ENCODE measurements at regions not wholly inside any gene's neighbourhood (a gene's known extent, or its start where the extent isn't known, plus 50 kb on each side); places are given as distances from the start of the nearest gene placed in this dataset.

DNA sequence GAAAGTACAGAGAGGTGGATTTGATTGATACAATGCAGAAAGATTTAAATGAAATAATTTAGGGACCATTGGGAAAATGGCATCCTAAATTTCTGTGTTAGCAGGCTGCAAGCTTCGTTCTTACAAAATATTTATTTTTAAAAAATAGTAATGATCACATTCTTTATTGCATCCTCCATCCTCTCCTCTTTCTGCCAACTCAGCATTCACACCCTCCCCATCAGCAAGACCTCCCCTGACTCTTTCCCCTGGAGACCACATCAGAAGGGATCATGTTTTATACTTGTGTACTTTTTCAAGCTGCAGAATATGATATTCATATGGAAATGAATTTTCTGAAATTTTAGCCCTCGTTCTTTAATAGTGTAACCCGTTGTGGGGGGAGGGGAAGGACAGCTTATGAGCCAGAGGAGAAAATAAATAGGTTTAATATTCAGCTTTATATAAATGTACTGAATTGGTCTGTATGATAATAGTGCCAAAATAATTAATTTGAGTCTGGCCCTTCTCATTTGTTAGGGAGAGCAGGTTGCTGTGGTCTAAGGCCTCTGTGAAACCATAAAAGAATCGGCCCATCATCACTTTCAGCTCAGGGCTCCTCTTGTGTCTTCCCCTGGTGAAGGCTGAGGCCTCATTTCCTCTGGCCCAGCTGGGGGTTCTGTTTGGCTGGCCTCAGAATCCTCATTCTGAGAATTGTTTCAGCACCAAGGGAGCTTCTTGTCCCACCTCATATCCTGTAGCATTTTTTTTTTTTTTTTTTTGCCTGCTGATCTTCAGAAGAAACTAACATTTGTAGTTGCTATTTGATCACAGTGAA lies 330.8 kb downstream of the TXNL1 start:
- ATAC-seq (replicated peaks) (no peak), DNase-seq (no peak)
- Mint-ChIP-seq H3K27ac (no peak overlapping the region), H3K36me3 (ENCODE audit: insufficient read depth) (no peaks in the 10 kb centered on the region), H3K9me3 (peaks cover 0 to under 1% of the 10 kb centered on the region in 2 donors), H3K4me1 (ENCODE audit: low read depth in 2 of 2) (no peaks in the 10 kb centered on the region), H3K4me3 (no peak overlapping the region), H3K27me3 (no peaks in the 10 kb centered on the region)

DNA sequence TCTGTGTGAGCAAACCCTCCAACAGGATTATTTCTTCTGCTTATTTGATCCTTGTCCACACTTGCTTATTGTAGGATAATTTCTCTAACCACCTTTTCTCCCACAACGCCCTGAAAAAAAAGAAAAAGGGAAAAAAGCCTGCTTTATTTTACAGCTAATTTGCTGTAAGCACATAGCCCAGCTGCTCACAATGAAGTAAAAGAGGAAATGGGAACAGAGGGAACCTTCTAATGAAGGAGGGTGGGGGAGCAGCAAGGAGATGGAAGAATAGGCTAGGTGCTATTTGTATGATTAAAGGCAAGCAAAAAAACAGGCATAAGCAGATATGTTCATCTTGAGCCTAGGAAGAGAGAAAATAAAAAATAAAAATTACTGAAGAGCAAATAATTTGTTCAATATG lies 331.6 kb downstream of the TXNL1 start:
- H3K27ac Mint-ChIP-seq = no peak overlapping the region
- no peaks in the 10 kb centered on the region for H3K4me1 Mint-ChIP-seq (ENCODE audit: low read depth in 2 of 2)
- peaks cover 0 to 3% of the 10 kb centered on the region in 2 donors for H3K9me3 Mint-ChIP-seq
- H3K36me3 Mint-ChIP-seq (ENCODE audit: insufficient read depth) = no peaks in the 10 kb centered on the region
- no peak overlapping the region for H3K4me3 Mint-ChIP-seq
- no peak for DNase-seq
- ATAC-seq (replicated peaks) = no peak
- H3K27me3 Mint-ChIP-seq = no peaks in the 10 kb centered on the region

DNA sequence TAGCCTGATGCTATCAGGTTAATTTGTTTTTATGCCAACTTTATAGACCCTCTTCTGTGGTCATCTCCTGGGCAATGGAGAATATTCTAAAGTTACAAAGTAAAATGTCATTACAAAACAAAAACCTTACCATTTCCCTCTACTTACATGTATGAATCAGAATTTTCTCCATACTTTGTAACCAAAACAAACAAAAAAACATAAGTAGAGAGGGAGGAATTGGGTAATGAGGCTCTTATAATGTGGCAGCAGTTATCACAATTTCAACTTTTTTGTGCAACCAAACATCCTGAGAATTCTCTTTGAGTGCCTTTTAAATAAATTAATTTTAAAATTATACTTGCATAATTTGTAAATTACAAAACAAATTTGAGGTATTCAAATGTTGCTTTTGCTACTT lies 332.8 kb downstream of the TXNL1 start:
- no peak overlapping the region for H3K27ac Mint-ChIP-seq
- ATAC-seq (replicated peaks) = no peak
- no peaks in the 10 kb centered on the region for H3K4me1 Mint-ChIP-seq (ENCODE audit: low read depth in 2 of 2)
- no peak for DNase-seq
- H3K27me3 Mint-ChIP-seq = no peaks in the 10 kb centered on the region
- no peak overlapping the region for H3K4me3 Mint-ChIP-seq
- no peaks in the 10 kb centered on the region for H3K36me3 Mint-ChIP-seq (ENCODE audit: insufficient read depth)
- H3K9me3 Mint-ChIP-seq = peaks cover 6 to 8% of the 10 kb centered on the region in 2 donors

DNA sequence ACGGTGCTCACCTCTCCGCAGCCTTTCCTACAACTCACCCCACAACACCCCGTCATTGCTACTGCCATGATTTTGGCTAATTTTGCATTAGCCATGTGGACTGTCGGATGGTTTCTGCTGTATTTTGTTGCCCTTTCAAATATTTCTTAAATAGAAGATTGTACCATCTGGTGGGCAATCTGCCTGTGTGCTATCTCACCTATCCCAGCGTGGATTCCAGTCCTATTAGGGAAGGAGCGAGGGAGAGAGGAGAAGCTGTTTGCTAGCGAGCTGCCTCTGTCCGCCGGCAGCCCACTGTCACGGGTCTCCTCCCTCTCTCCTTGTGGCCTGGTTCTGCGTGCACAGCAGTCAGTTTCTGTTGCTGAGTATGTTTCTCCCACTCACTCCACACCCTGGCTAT lies 336.2 kb downstream of the TXNL1 start:
- no peak for ATAC-seq (replicated peaks)
- H3K4me3 Mint-ChIP-seq = no peak overlapping the region
- no peaks in the 10 kb centered on the region for H3K36me3 Mint-ChIP-seq (ENCODE audit: insufficient read depth)

DNA sequence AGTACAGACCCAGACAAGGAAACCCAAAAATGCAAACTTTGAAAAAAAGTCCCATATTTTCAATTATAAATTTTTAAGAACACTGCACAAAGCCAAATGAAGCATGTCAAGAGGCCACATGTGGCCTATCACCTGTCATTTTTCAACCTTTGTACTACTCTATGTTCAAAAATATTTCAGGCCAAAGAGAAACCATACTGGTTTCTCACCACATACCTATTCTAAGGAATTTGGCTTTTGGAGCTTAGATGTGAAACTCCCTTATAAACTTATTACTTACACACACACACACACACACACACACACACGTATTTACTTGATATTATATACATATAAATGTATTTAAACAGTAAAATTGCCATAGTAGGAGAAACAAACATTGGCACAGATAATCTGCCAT lies 338.7 kb downstream of the TXNL1 start:
- peaks cover 2% of the 10 kb centered on the region in 2 donors for H3K4me1 Mint-ChIP-seq (ENCODE audit: low read depth in 2 of 2)
- no peak for ATAC-seq (replicated peaks)

More for the DNA sequence above, 336.2 kb downstream of the TXNL1 start:
- no peaks in the 10 kb centered on the region for H3K27me3 Mint-ChIP-seq
- DNase-seq = no peak
- peaks cover 6 to 8% of the 10 kb centered on the region in 2 donors for H3K9me3 Mint-ChIP-seq
- no peak overlapping the region for H3K27ac Mint-ChIP-seq
- H3K4me1 Mint-ChIP-seq (ENCODE audit: low read depth in 2 of 2) = no peaks in the 10 kb centered on the region

DNA sequence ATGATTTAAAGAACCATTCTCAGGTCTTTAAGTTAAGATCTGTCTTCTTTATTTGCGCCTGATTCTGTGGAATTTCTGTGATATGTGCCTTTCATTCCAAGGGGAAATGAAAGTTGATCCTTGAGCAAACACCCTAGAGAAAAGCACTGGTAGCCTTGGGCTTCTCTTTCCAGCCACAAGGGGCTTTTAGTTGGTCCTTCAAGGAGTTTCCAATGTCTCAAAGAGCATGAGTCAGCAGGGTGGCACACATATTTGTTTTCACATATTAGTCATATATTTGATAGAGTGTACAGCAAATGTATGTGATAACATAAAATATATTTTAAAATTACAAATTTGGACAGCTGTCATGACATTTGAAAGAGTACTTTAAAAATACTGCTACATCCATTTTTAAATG lies 339.5 kb downstream of the TXNL1 start:
- Mint-ChIP-seq H3K27me3 (no peaks in the 10 kb centered on the region), H3K4me3 (no peak overlapping the region), H3K27ac (no peak overlapping the region), H3K4me1 (ENCODE audit: low read depth in 2 of 2) (peaks cover 2 to 4% of the 10 kb centered on the region in 2 donors), H3K36me3 (ENCODE audit: insufficient read depth) (no peaks in the 10 kb centered on the region), H3K9me3 (peaks cover 6 to 8% of the 10 kb centered on the region in 2 donors)
- DNase-seq = no peak
- ATAC-seq (replicated peaks) = no peak

More for the DNA sequence above, 338.7 kb downstream of the TXNL1 start:
- peaks cover 6 to 8% of the 10 kb centered on the region in 2 donors for H3K9me3 Mint-ChIP-seq
- H3K36me3 Mint-ChIP-seq (ENCODE audit: insufficient read depth) = no peaks in the 10 kb centered on the region
- H3K27ac Mint-ChIP-seq = no peak overlapping the region
- DNase-seq = no peak
- no peaks in the 10 kb centered on the region for H3K27me3 Mint-ChIP-seq
- no peak overlapping the region for H3K4me3 Mint-ChIP-seq

DNA sequence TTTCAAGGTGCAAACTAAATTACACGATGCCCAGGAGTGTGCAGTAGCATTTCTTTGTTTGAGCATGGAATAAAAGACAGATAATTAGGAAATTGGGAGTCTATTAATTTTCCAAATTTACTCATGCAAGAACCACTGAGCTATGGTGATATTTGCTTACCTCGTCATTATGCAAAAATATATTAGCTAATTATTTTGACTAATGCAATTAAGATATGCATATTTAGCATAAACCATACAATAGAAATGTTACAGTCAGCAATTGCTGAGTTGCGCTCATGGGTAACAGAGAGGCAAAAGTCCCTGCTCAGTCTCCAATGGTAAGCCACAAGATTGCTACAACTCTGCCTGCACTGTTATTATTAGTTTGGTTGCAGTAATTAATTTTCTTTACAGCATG lies 342.0 kb downstream of the TXNL1 start:
- Mint-ChIP-seq H3K4me3 (no peak overlapping the region), H3K27me3 (no peaks in the 10 kb centered on the region), H3K4me1 (ENCODE audit: low read depth in 2 of 2) (peaks cover 2 to 4% of the 10 kb centered on the region in 2 donors), H3K9me3 (peaks cover 6 to 8% of the 10 kb centered on the region in 2 donors), H3K27ac (no peak overlapping the region), H3K36me3 (ENCODE audit: insufficient read depth) (no peaks in the 10 kb centered on the region)
- ATAC-seq (replicated peaks) = no peak
- DNase-seq = no peak

DNA sequence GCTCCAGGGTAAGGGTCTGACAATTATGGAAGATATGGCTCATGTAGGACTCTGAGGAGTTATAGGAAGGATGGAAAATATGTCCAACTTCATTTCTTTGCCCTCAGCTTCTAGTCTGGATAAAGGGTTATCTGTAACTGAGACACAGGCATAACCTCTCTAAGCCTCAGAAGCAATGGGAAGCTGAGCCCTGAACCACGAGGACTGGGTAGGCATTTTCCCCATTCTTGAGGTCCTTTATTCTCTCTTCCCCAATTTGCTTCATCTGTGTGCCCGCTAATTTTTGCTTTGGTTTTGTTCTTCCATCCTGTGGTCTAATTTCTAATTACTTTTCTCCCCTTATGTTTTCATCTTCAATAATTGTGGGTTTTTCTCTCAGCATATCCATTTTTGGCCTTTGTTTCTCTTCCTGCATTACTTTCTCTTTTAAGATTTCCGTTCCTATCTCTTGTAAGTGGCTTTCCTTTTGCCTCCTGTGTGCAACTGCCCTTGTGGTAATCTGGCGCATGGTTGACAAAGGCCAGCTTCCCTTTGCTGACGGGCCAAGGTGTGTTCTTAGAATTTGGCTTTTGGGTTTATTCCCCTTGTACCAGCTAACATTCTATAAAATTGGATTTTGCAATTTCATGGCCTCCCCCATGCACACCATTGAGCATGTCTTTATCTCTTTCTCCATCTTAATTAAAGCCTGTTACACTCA lies 343.8 kb downstream of the TXNL1 start:
- no peak overlapping the region for H3K4me3 Mint-ChIP-seq
- H3K4me1 Mint-ChIP-seq (ENCODE audit: low read depth in 2 of 2) = peaks cover 2 to 4% of the 10 kb centered on the region in 2 donors
- H3K27ac Mint-ChIP-seq = no peak overlapping the region
- H3K36me3 Mint-ChIP-seq (ENCODE audit: insufficient read depth) = no peaks in the 10 kb centered on the region
- H3K9me3 Mint-ChIP-seq = peaks cover 0 to 4% of the 10 kb centered on the region in 2 donors
- ATAC-seq (replicated peaks) (no peak), DNase-seq (no peak)
- H3K27me3 Mint-ChIP-seq = no peaks in the 10 kb centered on the region

DNA sequence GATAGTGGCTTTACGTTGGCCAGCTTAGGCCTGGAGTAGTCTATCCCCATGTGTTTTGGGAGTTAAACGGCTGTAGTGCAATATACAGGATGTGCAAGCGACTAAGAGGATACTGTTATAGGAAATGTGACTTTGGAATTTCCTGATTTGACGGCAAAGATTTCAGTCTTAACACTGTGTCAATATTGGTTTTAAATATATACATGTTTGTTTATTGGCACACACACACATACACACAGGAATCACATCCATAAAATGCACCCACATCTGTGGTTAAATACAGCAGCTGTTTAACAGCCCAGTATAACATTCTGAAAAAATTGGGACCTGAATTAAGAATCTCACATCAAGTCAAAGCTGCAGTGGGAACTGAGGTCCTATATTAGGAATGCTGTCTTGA lies 347.1 kb downstream of the TXNL1 start:
- peaks cover 0 to 12% of the 10 kb centered on the region in 2 donors for H3K9me3 Mint-ChIP-seq
- H3K27me3 Mint-ChIP-seq = no peaks in the 10 kb centered on the region
- no peaks in the 10 kb centered on the region for H3K36me3 Mint-ChIP-seq (ENCODE audit: insufficient read depth)
- DNase-seq (no peak), ATAC-seq (replicated peaks) (no peak)
- H3K27ac Mint-ChIP-seq = no peak overlapping the region
- peaks cover 2 to 4% of the 10 kb centered on the region in 2 donors for H3K4me1 Mint-ChIP-seq (ENCODE audit: low read depth in 2 of 2)
- H3K4me3 Mint-ChIP-seq = no peak overlapping the region

DNA sequence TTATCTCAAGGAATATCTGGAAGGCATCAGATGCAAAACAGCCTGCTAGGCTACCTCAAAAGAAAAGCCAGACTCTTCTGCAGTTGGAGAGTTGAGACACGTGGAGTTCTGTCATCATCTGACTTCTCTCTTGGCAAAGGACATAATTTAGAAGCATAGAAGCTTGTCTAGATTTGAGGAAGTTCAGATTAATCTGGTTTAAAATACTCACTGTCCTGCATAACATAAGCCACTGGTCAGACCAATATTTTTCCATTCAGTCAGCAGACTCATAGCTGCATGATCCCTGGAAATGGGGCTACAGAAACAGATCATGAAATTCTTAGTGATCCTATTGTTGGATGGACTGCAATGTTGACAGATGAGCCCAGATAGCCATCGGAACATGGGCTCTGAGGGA lies 349.0 kb downstream of the TXNL1 start:
- Mint-ChIP-seq H3K36me3 (ENCODE audit: insufficient read depth) (no peaks in the 10 kb centered on the region), H3K27me3 (no peaks in the 10 kb centered on the region), H3K27ac (no peak overlapping the region), H3K4me1 (ENCODE audit: low read depth in 2 of 2) (no peaks in the 10 kb centered on the region), H3K9me3 (peaks cover 0 to 15% of the 10 kb centered on the region in 2 donors), H3K4me3 (no peak overlapping the region)
- no peak for DNase-seq
- no peak for ATAC-seq (replicated peaks)

DNA sequence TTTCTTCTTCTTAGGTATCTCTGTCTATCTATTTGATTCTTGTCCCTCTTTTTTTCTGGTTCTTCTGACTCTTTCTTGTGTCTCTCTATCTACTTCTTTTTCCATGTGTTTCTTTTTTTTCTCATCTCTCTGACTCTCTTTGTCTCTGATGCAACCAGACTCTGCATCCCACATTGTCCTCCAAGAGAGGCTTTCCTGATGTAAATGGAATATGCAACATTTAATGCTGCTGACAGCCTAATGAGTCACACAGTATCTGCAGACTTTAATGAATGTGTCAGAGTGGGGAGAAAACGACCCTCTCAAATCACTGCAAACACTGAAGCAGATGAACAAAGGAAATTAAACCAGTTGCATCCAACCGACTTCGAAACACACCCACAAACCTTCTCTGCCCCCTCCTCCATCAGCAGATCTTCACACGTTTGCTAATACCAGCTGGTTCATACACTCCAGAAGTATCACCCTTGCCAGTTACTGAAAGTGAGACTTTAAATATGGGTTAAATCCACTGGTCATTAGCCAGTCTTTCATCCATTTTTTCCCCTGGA lies 351.5 kb downstream of the TXNL1 start:
- Mint-ChIP-seq H3K9me3 (peaks cover 0 to 14% of the 10 kb centered on the region in 2 donors), H3K27me3 (no peaks in the 10 kb centered on the region), H3K36me3 (ENCODE audit: insufficient read depth) (no peaks in the 10 kb centered on the region), H3K4me1 (ENCODE audit: low read depth in 2 of 2) (no peaks in the 10 kb centered on the region), H3K27ac (no peak overlapping the region), H3K4me3 (no peak overlapping the region)
- DNase-seq (no peak), ATAC-seq (replicated peaks) (no peak)

DNA sequence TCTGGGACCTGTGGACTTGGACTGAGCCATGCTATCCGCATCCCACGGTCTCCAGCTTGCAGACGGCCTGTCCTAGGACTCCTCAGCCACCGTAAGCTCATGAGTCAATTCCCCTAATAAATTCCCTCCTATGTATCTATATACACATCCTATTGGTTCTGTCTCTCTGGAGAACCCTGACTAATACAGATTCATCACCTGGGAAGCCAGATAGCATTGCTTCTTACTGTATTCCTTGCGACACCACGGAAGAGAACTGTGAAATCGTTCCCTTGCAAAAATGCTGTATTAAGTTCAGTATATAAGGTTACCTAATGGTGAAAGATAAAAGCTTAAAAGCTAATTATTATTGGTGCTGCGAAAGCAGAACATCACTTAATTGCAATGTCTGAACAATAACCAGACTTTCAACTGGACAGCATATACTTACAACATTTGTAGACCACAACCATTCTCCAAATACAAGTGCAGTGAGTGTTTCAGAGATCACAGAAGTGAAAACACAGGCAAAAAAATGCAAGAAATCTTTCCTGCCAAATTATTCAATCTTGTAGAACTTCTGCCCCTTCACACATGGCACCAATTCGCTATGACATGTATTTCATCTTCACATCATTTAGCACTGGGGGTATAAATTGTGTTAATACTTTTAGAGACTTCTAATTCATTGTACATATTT lies 352.9 kb downstream of the TXNL1 start:
- ATAC-seq (replicated peaks) = no peak

DNA sequence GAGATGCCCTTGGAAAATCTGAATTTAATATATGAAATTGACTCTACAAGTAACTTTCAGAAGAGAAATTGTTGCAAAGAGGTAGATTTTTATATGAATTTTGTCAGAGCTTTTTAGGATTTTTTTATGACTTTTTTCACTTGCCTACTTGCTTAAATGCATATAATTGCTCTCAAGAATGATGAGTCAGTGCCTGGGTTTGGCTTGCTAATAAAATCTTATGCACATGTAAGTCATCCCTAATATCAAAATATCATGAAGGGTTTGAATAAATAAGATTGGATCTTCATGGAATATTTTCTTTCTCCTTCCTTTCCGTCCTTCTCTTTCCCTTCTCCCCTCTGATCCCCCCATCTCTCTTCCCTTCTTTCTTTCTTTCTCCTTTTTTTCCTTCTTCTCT lies 354.1 kb downstream of the TXNL1 start:
- Mint-ChIP-seq H3K27ac (no peak overlapping the region), H3K36me3 (ENCODE audit: insufficient read depth) (no peaks in the 10 kb centered on the region), H3K27me3 (no peaks in the 10 kb centered on the region), H3K4me1 (ENCODE audit: low read depth in 2 of 2) (no peaks in the 10 kb centered on the region), H3K4me3 (no peak overlapping the region), H3K9me3 (peaks cover 0 to 12% of the 10 kb centered on the region in 2 donors)
- ATAC-seq (replicated peaks) (no peak), DNase-seq (no peak)

More for the DNA sequence above, 352.9 kb downstream of the TXNL1 start:
- Mint-ChIP-seq H3K4me3 (no peak overlapping the region), H3K27ac (no peak overlapping the region), H3K9me3 (peaks cover 0 to 14% of the 10 kb centered on the region in 2 donors), H3K4me1 (ENCODE audit: low read depth in 2 of 2) (no peaks in the 10 kb centered on the region), H3K27me3 (no peaks in the 10 kb centered on the region), H3K36me3 (ENCODE audit: insufficient read depth) (no peaks in the 10 kb centered on the region)
- no peak for DNase-seq
